BE2C (cell line): ENCODE measurements at regions not wholly inside any gene's neighbourhood (a gene's known extent, or its start where the extent isn't known, plus 50 kb on each side); places are given as distances from the start of the nearest gene placed in this dataset.

Source experiments
- DNase-seq: peaks from one replicate; pipeline ENCODE4 v3.0.0-alpha.2; 2020
- H3K27me3 ChIP-seq: fragments of 250-450 bp; sonication (Bioruptor Pico); 2 replicates; pipeline ENCODE4 v1.5.1; 2020; ENCODE audit warnings: mild to moderate bottlenecking
- H3K36me3 ChIP-seq: fragments of 250-450 bp; sonication (Bioruptor Pico); 2 replicates; pipeline ENCODE4 v1.5.1; 2020; ENCODE audit warnings: mild to moderate bottlenecking
- H3K4me1 ChIP-seq: fragments of 250-450 bp; sonication (Bioruptor Pico); 2 replicates; pipeline ENCODE4 v1.5.1; 2020
- H3K4me3 ChIP-seq: 2 replicates; pipeline ENCODE4 v1.5.1; 2011; ENCODE audit warnings: low read depth, low read length
- H3K9me3 ChIP-seq: fragments of 250-450 bp; sonication (Bioruptor Pico); 2 replicates; pipeline ENCODE4 v1.5.1; 2020
- TF ChIP-seq, protein P1 (sequence below): IDR thresholded peaks from 2 replicates; pipeline ENCODE4 v1.5.1; 2012; ENCODE audit warnings: mild to moderate bottlenecking, low read depth, low read length

DNA sequence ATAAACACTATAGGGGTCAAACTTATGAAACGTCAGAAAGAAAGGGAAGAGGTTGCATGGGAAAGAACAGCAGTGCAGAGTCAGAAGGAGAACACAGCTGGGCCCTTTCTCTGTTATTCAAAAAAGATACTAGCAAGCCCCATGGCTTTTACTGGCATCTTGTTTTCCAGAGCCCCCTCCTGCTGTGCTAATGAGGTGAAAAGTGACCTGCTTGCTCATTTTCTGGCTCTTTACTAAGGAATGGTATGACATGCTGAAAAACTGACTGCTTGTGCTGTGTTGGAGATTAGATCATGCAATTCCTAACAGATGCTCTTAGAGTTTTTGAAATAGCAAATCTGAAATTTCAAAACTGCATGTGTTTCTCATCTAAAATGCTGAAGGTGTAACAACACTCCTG lies 541.6 kb upstream of the ALCAM start:
- Histone ChIP-seq H3K4me1 (peaks cover 7% of the 10 kb centered on the region), H3K36me3 (no peaks in the 10 kb centered on the region), H3K9me3 (no peaks in the 10 kb centered on the region; the same call in 1 of the 2 replicates), H3K27me3 (no peaks in the 10 kb centered on the region), H3K4me3 (no peak overlapping the region)
- DNase-seq, result peak; percentile 13
- TF ChIP-seq, protein P1, sequence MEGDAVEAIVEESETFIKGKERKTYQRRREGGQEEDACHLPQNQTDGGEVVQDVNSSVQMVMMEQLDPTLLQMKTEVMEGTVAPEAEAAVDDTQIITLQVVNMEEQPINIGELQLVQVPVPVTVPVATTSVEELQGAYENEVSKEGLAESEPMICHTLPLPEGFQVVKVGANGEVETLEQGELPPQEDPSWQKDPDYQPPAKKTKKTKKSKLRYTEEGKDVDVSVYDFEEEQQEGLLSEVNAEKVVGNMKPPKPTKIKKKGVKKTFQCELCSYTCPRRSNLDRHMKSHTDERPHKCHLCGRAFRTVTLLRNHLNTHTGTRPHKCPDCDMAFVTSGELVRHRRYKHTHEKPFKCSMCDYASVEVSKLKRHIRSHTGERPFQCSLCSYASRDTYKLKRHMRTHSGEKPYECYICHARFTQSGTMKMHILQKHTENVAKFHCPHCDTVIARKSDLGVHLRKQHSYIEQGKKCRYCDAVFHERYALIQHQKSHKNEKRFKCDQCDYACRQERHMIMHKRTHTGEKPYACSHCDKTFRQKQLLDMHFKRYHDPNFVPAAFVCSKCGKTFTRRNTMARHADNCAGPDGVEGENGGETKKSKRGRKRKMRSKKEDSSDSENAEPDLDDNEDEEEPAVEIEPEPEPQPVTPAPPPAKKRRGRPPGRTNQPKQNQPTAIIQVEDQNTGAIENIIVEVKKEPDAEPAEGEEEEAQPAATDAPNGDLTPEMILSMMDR, result no peak

DNA sequence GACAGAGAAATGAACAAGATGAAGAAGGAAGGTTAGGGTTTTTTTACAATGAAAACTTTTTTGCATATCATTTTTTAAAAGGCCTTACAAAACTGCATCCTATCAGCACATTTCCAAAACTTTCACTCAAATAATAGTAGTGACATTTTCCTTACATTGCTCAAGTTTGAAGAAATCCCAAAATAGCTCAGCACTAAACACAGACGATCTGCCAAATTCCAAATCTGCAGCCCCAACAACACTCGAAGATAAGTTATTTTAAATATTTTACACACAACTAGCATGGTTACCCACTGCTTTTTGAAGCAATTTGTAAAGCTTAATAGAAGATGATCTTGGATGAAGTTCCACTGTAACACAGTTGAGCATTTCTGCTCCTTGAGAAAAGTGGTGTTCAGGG lies 535.6 kb upstream of the ALCAM start:
- no peaks in the 10 kb centered on the region for H3K4me1 ChIP-seq
- H3K9me3 ChIP-seq, result no peaks in the 10 kb centered on the region
- no peaks in the 10 kb centered on the region for H3K36me3 ChIP-seq
- no peaks in the 10 kb centered on the region for H3K27me3 ChIP-seq
- TF ChIP-seq, protein P1, result no peak
- DNase-seq, result no peak
- no peak overlapping the region for H3K4me3 ChIP-seq

DNA sequence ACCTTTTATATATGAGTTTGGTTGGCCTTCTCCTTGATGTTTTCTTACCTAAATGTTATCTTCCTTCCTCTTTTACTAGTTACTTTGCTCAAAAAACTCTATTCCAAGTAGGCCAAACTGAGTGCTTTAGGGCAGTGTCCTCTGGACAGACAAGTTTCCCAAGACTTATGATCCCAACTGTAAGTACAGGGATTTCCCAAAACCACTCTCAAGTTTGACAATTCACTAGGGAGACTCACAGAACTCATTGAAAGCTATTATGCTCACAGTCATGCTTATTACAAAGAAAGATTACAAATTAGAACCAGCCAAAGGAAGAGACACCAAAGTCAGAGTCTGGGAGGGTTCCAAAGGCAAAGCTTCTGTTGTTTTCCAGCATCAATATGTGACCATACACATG lies 534.2 kb upstream of the ALCAM start:
- Histone ChIP-seq H3K36me3 (no peaks in the 10 kb centered on the region), H3K4me1 (no peaks in the 10 kb centered on the region), H3K4me3 (no peak overlapping the region), H3K9me3 (no peaks in the 10 kb centered on the region), H3K27me3 (no peaks in the 10 kb centered on the region)
- no peak for DNase-seq
- TF ChIP-seq, protein P1, result no peak

DNA sequence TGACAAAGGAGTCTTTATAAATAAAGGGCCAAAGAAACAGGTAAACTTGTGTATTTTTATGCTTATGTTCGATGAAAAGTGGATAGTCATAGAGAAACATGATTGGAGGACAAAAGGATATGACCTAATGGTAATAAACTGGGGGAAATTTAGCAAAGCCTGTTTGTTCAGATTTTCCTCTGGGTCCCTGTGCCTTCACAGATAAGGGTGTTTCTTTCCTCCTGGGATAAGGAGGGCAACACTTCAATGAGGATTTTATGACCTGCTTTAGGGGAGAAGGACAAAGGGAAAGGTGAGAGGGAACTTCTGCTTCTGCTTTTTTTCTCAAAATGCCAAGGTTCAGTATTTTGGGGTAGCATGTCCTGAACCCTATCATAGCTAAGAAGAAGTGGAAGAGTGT lies 531.3 kb upstream of the ALCAM start:
- H3K4me1 ChIP-seq, result no peaks in the 10 kb centered on the region
- no peaks in the 10 kb centered on the region for H3K27me3 ChIP-seq
- no peaks in the 10 kb centered on the region for H3K9me3 ChIP-seq
- TF ChIP-seq, protein P1, result no peak
- no peak overlapping the region for H3K4me3 ChIP-seq
- H3K36me3 ChIP-seq, result no peaks in the 10 kb centered on the region
- DNase-seq, result no peak

DNA sequence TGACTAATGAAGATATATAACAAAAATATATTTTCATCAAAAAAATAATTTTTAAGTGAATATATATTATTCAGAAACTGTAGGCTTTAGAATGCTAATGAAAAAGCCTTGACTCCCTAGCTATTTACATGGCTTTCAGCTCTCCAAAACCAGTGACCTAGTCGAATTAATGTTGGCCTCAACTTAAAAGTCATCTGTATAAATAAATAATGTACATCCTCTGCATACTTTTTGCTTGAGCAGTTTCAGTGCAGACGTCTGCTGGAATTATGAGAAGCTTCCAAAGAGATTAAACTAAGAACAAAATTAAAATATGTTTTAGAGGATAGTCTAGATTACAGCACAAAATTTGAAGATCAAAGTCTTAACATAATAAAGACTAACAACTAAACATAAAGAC lies 520.4 kb upstream of the ALCAM start:
- no peaks in the 10 kb centered on the region for H3K9me3 ChIP-seq
- no peak overlapping the region for H3K4me3 ChIP-seq
- no peaks in the 10 kb centered on the region for H3K27me3 ChIP-seq
- no peaks in the 10 kb centered on the region for H3K4me1 ChIP-seq
- TF ChIP-seq, protein P1, result no peak
- no peak for DNase-seq
- no peaks in the 10 kb centered on the region for H3K36me3 ChIP-seq

DNA sequence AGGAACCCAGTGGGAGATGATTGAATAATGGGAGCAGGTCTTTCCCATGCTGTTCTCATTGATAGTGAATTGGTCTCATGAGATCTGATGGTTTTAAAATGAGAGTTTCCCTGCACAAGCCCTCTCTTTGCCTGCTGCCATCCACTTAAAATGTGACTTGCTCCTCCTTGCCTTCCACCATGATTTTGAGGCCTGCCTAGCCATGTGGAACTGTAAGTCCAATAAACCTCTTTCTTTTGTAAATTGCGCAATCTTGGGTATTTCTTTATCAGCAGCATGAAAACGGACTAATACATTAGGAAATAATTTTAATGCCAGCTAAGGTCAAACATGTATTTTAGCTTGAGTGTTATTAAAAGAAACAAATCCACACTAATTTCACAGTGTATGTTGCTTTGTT lies 517.6 kb upstream of the ALCAM start:
- no peak for DNase-seq
- no peaks in the 10 kb centered on the region for H3K4me1 ChIP-seq

More for the DNA sequence above, 517.6 kb upstream of the ALCAM start:
- H3K4me3 ChIP-seq, result no peak overlapping the region
- H3K9me3 ChIP-seq, result no peaks in the 10 kb centered on the region
- TF ChIP-seq, protein P1, result no peak
- no peaks in the 10 kb centered on the region for H3K36me3 ChIP-seq
- H3K27me3 ChIP-seq, result no peaks in the 10 kb centered on the region
